ENCODE measurements at regions not wholly inside any gene's neighbourhood (a gene's known extent, or its start where the extent isn't known, plus 50 kb on each side); places are given as distances from the start of the nearest gene placed in this dataset.

DNA sequence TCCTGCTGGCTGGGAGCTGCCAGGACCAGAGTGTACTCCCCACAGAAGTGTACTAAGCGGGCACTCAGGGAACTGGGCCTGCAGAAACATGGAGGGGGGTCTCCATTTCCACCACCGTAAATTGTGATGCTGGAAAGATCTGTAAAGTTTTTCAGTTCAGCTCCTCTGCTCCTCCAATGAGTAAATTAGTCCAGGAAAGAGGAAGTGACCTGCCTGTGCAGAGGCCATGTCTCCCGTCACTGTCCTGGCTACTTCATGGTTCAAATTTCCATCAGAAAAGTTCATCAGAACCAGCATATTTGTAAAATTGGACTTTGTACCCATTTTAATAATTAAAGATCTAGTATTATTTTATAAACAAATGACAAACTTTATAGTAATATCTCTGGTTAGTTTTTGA is 226.7 kb upstream of the THBS1 start:
- no peak for DNase-seq (ENCODE audit: low spot score)

DNA sequence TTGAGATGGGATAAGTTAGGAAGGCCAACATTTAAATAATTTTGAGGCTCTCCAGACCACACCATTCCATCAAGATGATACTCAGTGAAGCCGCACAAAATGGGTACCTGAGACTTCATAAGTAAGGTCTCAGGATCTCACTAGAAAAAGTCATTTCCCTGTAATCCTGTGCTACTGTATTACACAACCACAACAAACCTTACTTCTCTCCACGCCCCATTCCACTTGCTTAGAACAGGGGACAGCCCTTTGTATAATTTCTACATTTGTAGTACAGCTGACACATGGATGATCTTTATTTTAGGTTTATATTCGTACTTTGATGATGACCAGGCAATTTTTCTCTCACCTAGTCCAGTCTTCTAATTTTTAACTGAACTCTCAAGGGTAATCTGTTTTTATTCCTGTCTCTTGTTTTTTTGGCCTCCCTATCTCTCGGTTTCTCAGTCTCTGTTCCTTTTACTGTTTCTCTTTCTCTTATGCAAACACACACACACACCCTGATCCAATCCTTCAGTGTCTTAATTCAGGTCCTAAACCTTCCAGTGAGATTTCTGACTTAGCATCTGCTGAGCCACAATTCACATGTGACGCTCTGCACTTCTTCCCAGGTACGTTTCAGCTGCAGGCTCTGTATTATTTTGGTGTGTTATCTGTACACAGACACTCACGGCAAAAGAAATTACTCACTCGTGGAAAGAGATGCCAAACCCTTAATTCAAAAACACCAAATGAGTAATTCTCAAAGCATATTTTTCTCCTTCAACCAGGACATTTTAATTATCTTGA is 223.2 kb upstream of the THBS1 start:
- no peak for DNase-seq (ENCODE audit: low spot score)

GRCh38 chr15:39358441-39359041 is 222.3 kb upstream of the THBS1 start:
- DNase-seq (ENCODE audit: low spot score), result no peak

GRCh38 chr15:39359771-39360170 is 221.1 kb upstream of the THBS1 start:
- no peak for DNase-seq (ENCODE audit: low spot score)

DNA sequence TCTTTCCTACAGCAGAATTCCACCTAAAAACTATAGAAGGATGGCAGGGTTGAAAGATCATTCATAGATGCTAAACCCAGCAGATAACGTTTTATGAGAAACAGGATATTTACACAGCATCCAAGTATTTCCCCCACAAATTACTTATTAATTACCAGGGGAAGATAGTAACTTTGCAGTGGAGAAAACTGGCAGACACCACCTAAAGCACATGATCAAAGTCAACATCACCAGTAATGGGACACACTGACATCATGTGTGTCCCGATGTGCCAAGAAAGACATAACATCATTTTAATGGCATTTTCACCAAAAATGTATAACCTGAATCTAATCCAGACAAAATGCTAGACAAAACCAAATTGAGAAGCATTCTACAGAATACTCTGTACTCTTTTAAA is 220.4 kb upstream of the THBS1 start:
- no peak for DNase-seq (ENCODE audit: low spot score)

GRCh38 chr15:39361497-39361896 is 219.4 kb upstream of the THBS1 start:
- DNase-seq (ENCODE audit: low spot score), result no peak

DNA sequence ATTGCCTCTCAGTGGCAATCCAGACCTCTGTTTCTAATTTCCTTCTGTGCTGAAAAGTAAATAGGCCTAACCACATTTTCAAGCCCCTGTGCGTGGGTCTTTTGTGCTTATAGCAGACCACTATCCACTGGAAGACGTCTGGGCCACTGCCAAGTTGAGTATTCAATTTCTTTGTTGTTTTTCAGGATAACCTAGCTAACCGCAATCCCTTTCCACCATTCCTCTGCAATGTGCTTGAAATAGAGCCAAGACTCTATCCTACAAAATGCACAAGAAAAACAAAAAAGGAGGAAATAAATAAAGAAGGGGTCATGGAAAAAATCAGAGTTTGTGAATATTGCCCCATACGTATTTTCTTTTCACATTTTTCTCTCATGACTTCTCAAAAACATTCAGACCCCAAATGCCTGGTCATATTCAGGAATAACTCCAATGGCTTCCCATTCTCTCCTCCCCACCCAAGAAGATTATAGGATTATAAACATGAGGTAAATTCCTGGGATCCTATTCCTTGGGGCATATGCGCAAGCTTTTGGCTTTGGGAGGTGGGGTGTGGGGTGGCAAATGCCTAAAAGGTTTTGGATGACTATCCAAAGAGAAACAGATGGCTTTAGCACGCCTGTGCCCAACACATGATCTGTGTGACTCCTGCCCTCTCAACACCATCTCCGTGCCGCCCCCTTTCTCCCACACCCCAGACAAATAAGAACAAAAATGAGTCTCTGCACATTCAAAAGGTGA is 217.9 kb upstream of the THBS1 start:
- DNase-seq (ENCODE audit: low spot score), result no peak

- DNase-seq (ENCODE audit: low spot score), result no peak
Observed at GRCh38 chr15:39363761-39364586, 216.9 kb upstream of the THBS1 start.

GRCh38 chr15:39364721-39365120 is 216.2 kb upstream of the THBS1 start:
- DNase-seq (ENCODE audit: low spot score), result no peak

GRCh38 chr15:39365161-39365560 is 215.7 kb upstream of the THBS1 start:
- DNase-seq (ENCODE audit: low spot score), result no peak

GRCh38 chr15:39365873-39366272 is 215.0 kb upstream of the THBS1 start:
- DNase-seq (ENCODE audit: low spot score), result no peak

DNA sequence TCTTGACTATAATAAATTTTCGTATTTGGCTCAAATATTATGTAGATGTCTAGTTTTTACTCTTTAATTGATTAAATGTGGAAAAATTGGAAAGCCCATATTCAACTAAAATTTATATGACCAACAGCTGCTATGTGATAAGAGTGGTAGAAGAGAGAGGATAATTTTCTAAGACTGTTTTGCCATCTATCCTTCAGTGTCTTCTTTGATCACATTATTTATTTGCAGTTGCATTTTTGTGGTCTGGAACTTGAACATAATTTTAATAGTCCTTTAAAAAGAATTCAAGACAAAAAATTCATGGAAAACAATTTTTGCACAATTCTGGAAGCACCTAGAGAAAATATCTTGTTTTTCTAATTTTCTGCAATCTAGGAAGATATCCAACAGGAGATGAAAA is 213.3 kb upstream of the THBS1 start:
- DNase-seq (ENCODE audit: low spot score), result no peak

DNA sequence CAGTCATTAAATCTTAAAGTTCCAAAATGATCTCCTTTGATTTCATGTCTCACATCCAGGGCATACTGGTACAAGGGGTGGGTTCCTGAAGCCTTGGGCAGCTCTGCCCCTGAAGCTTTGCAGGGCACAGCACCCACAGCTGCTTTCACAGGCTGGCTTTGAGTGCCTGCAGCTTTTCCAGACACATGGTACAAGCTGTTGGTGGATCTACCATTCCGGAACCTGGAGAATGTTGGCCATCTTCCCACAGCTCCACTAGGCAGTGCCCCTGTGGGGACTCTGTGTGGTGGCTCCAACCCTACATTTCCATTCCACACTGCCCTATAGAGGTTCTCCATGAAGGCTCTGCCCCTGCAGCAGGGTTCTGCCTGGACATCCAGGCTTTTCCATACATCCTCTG is 211.1 kb upstream of the THBS1 start:
- no peak for DNase-seq (ENCODE audit: low spot score)

DNA sequence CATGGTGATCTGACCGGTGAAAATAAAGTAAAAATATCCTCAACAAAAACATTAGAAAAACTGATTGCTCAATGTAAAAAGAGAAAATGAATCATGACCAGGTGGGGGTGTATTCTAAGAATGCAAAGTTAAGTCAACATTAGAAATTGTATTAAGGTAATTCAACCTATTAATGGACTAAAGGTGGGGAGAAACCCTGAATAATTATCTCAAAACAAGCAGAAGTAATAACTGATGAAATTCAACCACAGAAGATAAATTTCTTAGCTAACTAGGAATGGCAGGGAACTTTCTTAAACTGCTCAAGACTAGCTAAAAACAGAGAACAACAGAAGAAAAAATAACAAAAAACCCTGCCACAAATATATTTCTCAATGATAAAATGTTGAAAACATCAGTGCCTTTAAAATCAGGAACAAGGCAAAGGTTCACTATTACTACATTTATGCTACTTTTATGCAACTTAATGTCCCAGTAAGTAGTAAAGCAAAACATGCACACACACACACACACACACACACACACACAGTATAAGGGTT is 204.4 kb upstream of the THBS1 start:
- DNase-seq (ENCODE audit: low spot score), result no peak

DNA sequence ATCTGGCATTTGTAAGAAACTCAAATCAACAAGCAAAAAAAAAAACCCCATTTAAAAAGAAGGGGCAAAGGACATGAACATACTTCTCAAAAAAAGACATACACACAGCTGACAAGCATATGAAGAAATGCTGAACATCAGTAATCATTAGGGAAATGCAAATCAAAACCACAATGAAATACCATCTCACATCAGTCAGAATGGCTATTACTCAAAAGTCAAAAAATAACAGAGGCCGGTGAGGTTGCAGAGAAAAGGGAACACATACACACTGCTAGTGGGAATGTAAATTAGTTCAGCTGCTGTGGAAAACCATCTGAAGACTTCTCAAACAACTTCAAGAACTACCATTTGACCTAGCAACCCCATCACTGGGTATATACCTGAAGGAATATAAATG is 199.4 kb upstream of the THBS1 start:
- DNase-seq (ENCODE audit: low spot score), result no peak

DNA sequence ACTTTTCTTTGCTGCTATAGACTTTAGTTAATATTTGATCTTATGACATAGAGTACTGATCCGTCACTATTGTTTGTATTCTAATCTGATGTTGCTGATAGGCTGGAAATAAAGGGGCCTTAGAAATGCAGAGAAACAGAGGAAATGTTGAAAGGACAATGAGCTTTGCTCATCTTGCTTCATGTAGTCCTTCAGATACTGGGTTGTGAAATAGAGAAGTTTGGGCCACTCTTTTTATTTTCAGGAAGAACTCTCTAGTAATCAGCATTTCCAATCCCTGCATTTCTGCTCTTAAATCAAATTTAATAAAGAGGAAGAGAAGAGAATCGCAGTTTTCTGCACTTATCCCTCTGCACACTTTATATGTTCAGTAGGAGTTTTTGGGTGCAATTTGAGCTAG is 192.8 kb upstream of the THBS1 start:
- DNase-seq (ENCODE audit: low spot score), result no peak

GRCh38 chr15:39391230-39391629 is 189.6 kb upstream of the THBS1 start:
- DNase-seq (ENCODE audit: low spot score), result no peak

DNA sequence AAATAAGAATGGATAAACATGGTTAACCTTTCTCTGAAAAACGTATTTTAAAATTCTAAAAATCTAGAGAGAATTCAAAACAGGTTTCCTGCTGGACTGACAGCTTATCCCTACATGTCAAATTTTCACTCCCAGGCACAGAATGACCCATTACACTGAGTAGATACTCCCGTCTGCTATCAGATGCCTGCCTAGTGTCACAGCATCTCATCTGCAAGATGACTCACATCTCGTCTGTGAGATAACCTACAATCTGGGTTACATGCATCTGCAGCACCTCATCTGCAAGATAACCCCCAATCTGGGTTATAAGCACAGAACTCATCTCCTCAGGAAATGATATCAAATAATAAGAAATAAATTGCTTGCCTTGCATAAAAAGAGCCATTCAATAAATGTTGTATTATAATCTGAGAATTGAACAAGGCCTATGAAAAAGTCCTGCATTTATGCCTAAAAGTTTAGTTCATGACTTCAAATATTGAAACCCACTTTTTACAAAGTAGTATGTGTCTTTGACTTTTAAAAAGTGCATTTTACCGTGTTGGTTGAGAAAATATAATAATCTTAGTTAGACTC is 188.3 kb upstream of the THBS1 start:
- no peak for DNase-seq (ENCODE audit: low spot score)

DNA sequence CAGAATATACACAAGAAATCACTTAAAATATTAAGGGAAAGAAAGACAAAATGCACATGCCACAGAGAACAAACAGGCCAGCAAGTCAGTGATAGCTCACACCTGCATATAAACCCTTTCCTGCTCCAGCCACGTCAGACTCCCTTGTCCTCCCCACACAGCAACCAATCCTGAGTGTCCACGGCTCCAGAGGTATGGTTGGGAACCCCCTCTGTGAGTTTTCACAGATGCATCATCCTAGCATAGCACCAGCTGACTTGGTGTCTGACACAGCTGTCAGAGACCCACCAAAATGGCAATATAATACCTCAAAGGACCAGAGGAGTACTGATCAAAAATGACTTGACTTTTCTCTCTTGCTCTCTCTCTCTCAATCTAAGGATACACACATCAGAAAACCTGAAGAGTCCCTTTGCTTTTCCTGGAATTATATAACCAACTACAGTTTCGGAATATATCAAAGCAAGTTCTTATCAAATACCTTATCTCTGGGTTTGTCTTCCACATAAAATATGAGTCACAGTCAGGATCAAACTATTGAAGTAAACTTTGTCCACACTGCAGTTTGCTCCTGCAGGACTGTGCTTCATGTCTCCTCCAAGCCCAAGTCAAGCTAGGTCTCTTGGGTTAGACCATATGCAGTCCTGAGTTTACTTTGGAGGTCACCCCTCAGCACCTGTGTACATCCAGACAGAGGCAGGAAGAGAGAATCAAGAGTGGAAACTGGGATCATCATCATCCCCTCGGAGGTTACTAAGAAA is 187.1 kb upstream of the THBS1 start:
- DNase-seq (ENCODE audit: low spot score), result no peak

- DNase-seq (ENCODE audit: low spot score), result no peak
Observed at GRCh38 chr15:39394496-39394895, 186.4 kb upstream of the THBS1 start.
